ENCODE measurements at regions not wholly inside any gene's neighbourhood (a gene's known extent, or its start where the extent isn't known, plus 50 kb on each side); places are given as distances from the start of the nearest gene placed in this dataset.

- TF ChIP-seq CTCF (conservative IDR thresholded peaks at IDR 0.05; ENCODE audit: low read depth in 2 of 2), result no peak
- TF ChIP-seq EZH2 (IDR thresholded peaks at IDR 0.05; ENCODE audit: low read depth, unreplicated experiment), result no peak
- no peak for TF ChIP-seq POLR2AphosphoS5 (IDR thresholded peaks at IDR 0.05; ENCODE audit: low read depth)
- no peak for TF ChIP-seq CREB1 (CRISPR knock-in tag; IDR thresholded peaks at IDR 0.05; ENCODE audit: low read depth)
- no peak for TF ChIP-seq REST (IDR thresholded peaks at IDR 0.05; ENCODE audit: unreplicated experiment)
- no peak for TF ChIP-seq EZH2phosphoT487 (IDR thresholded peaks at IDR 0.05; ENCODE audit: unreplicated experiment)
- TF ChIP-seq STAT1 (IDR thresholded peaks at IDR 0.05; ENCODE audit: unreplicated experiment), result no peak
- no peak for TF ChIP-seq JUNB (IDR thresholded peaks at IDR 0.05; ENCODE audit: unreplicated experiment)
- TF ChIP-seq NANOG (IDR thresholded peaks at IDR 0.05; ENCODE audit: borderline replicate concordance), result no peak
- TF ChIP-seq ETS1 (IDR thresholded peaks at IDR 0.05), result no peak
Measured at GRCh38 chr16:5207001-5207523, 109.5 kb upstream of the EEF2KMT start.
